ENCODE measurements at regions not wholly inside any gene's neighbourhood (a gene's known extent, or its start where the extent isn't known, plus 50 kb on each side); places are given as distances from the start of the nearest gene placed in this dataset.
"Not testable (repeated sequence)": the region's sequence is repeated elsewhere in the genome, so short reads cannot be mapped to it uniquely, and the experiment has no call there.

- POLR2A ChIA-PET; H3K27ac ChIP-seq (ENCODE audit: low read depth, low read length); CTCF ChIA-PET; H3K9me3 ChIP-seq (ENCODE audit: control insufficient read depth, insufficient read depth, low read length); DNase-seq (ENCODE audit: low read depth, low spot score); H3K27me3 ChIP-seq (ENCODE audit: control insufficient read depth, insufficient read depth, low read length); H3K4me3 ChIP-seq (ENCODE audit: low read depth, low read length): not testable (repeated sequence)
Measured at GRCh38 chr5:177941386-177941785, 54.7 kb downstream of the PROP1 start.

GRCh38 chr5:177939246-177940171, 56.5 kb downstream of the PROP1 start:
- not testable (repeated sequence) for H3K27ac ChIP-seq (ENCODE audit: low read depth, low read length)

DNA sequence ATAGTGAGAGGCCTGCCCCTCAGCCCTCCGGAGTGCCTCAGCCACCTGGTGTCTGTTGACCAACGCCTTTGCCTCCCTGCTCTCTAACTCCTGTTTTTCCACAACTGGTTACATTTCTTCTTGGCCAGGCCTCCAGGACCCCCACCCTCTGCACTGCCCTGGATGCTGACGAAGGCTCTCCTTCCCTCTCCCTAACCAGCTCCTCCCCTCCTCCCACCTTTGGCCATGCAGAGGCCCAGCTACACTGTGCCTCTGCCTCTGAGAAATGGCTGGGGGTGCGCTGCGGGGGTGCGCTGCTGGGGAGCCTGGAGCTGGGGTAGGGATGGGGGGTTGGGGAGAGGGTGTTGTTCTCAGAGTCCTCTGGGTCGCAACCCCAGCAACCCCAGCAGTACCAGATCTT, 57.3 kb downstream of the PROP1 start:
- H3K27me3 ChIP-seq (ENCODE audit: control insufficient read depth, insufficient read depth, low read length); CTCF ChIA-PET; H3K27ac ChIP-seq (ENCODE audit: low read depth, low read length); H3K9me3 ChIP-seq (ENCODE audit: control insufficient read depth, insufficient read depth, low read length); DNase-seq (ENCODE audit: low read depth, low spot score); POLR2A ChIA-PET: not testable (repeated sequence)
- peak overlapping the region; percentile 55 for H3K4me3 ChIP-seq (ENCODE audit: low read depth, low read length)

More at GRCh38 chr5:177939246-177940171, 56.5 kb downstream of the PROP1 start:
- H3K9me3 ChIP-seq (ENCODE audit: control insufficient read depth, insufficient read depth, low read length); H3K27me3 ChIP-seq (ENCODE audit: control insufficient read depth, insufficient read depth, low read length); POLR2A ChIA-PET; DNase-seq (ENCODE audit: low read depth, low spot score); CTCF ChIA-PET: not testable (repeated sequence)
- H3K4me3 ChIP-seq (ENCODE audit: low read depth, low read length) = peak overlapping the region; percentile 55

GRCh38 chr5:177934233-177934632, 61.8 kb downstream of the PROP1 start:
- H3K9me3 ChIP-seq (ENCODE audit: control insufficient read depth, insufficient read depth, low read length); CTCF ChIA-PET; H3K27me3 ChIP-seq (ENCODE audit: control insufficient read depth, insufficient read depth, low read length); DNase-seq (ENCODE audit: low read depth, low spot score); H3K27ac ChIP-seq (ENCODE audit: low read depth, low read length); H3K4me3 ChIP-seq (ENCODE audit: low read depth, low read length); POLR2A ChIA-PET: not testable (repeated sequence)
- TF ChIP-seq, protein P1, sequence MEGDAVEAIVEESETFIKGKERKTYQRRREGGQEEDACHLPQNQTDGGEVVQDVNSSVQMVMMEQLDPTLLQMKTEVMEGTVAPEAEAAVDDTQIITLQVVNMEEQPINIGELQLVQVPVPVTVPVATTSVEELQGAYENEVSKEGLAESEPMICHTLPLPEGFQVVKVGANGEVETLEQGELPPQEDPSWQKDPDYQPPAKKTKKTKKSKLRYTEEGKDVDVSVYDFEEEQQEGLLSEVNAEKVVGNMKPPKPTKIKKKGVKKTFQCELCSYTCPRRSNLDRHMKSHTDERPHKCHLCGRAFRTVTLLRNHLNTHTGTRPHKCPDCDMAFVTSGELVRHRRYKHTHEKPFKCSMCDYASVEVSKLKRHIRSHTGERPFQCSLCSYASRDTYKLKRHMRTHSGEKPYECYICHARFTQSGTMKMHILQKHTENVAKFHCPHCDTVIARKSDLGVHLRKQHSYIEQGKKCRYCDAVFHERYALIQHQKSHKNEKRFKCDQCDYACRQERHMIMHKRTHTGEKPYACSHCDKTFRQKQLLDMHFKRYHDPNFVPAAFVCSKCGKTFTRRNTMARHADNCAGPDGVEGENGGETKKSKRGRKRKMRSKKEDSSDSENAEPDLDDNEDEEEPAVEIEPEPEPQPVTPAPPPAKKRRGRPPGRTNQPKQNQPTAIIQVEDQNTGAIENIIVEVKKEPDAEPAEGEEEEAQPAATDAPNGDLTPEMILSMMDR (IDR thresholded peaks at IDR 0.05; ENCODE audit: low read depth, low read length) = peak; percentile 29

- H3K9me3 ChIP-seq (ENCODE audit: control insufficient read depth, insufficient read depth, low read length); H3K4me3 ChIP-seq (ENCODE audit: low read depth, low read length); POLR2A ChIA-PET; H3K27ac ChIP-seq (ENCODE audit: low read depth, low read length); CTCF ChIA-PET; DNase-seq (ENCODE audit: low read depth, low spot score); H3K27me3 ChIP-seq (ENCODE audit: control insufficient read depth, insufficient read depth, low read length): not testable (repeated sequence)
Measured at GRCh38 chr5:177930269-177931022, 65.6 kb downstream of the PROP1 start.

DNA sequence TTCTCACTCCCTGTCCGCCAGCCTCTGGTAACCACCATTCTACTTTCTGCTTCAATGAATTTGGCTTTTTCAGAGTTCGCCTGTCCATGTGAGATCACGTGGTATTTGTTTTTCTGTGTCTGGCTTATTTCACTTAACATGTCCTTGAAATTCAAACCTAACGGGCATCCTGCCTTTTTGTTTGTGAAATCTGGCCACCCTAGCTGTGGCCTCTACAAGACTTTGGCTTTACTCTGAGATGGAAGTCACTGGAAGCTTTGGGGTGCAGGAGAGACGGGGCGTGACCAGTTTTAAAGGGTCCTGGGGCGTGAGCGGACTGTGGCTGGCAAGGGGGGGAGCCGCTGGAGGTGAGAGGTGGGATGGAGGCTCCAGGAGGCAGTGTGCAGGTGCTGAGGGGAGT, 66.4 kb downstream of the PROP1 start:
- H3K9me3 ChIP-seq (ENCODE audit: control insufficient read depth, insufficient read depth, low read length); DNase-seq (ENCODE audit: low read depth, low spot score); H3K27ac ChIP-seq (ENCODE audit: low read depth, low read length); POLR2A ChIA-PET; CTCF ChIA-PET; H3K4me3 ChIP-seq (ENCODE audit: low read depth, low read length); H3K27me3 ChIP-seq (ENCODE audit: control insufficient read depth, insufficient read depth, low read length): not testable (repeated sequence)

DNA sequence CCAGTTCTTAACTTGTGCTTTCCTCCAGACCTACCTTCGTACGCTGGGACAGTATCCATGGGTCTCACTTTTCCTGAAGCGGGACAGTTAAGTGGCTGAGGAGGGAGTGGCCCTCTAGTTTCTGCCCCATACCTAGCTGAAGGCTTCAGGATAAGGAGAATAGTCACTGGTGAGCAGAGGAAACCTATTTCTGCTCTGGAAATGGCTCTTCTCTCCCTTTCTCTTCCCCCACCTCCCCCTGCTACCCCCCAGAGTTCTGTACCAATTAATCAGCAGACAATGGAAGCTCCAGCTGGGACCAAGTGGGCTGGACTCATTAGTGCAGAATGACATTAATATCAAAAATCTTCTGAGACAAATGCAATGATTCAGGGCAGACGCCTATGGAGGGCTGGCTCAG, 68.5 kb downstream of the PROP1 start:
- H3K27me3 ChIP-seq (ENCODE audit: control insufficient read depth, insufficient read depth, low read length); DNase-seq (ENCODE audit: low read depth, low spot score); H3K27ac ChIP-seq (ENCODE audit: low read depth, low read length); H3K9me3 ChIP-seq (ENCODE audit: control insufficient read depth, insufficient read depth, low read length); CTCF ChIA-PET; H3K4me3 ChIP-seq (ENCODE audit: low read depth, low read length); POLR2A ChIA-PET: not testable (repeated sequence)

- H3K27ac ChIP-seq (ENCODE audit: low read depth, low read length); H3K4me3 ChIP-seq (ENCODE audit: low read depth, low read length); POLR2A ChIA-PET; DNase-seq (ENCODE audit: low read depth, low spot score); H3K9me3 ChIP-seq (ENCODE audit: control insufficient read depth, insufficient read depth, low read length); H3K27me3 ChIP-seq (ENCODE audit: control insufficient read depth, insufficient read depth, low read length); CTCF ChIA-PET: not testable (repeated sequence)
Measured at GRCh38 chr5:177924577-177924976, 71.5 kb downstream of the PROP1 start.

DNA sequence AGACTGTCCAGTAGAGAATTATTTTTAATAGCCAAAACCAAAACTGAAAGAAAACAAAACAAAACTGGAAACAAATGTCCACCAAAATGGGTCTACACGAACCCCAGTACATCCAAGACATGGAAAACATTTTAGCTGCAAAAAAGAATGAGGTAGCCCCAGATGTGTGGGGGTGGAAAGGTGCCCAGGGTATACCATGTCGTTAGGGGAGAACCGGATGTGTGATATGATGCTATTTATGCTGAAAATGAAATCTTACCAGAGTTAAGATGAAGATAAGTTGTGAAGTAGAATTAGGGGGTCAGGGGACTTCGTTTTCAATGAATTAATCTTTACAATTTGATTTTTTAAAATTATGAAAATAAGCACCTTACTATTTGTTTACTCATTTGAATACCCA, 72.2 kb downstream of the PROP1 start:
- H3K9me3 ChIP-seq (ENCODE audit: control insufficient read depth, insufficient read depth, low read length); H3K27ac ChIP-seq (ENCODE audit: low read depth, low read length); H3K4me3 ChIP-seq (ENCODE audit: low read depth, low read length); CTCF ChIA-PET; DNase-seq (ENCODE audit: low read depth, low spot score); POLR2A ChIA-PET; H3K27me3 ChIP-seq (ENCODE audit: control insufficient read depth, insufficient read depth, low read length): not testable (repeated sequence)

DNA sequence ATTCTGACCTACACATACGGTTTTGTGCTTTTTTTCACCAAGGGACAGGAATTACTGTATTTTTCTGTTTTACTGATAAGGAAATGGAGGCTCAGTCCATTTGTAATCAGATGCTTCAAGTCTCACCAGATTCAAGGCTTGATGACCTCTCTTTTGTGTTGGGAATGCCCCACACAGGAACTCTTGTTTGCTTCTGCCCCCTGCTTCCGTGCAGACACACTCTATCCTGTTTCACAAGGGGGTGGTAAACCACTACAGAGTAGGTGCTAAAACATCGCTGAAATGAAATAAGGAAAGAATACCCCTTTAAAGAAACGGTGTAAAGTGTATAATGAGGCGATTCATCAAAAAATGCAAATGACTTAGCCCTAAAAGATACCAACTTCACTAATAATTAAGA, 72.9 kb downstream of the PROP1 start:
- H3K9me3 ChIP-seq (ENCODE audit: control insufficient read depth, insufficient read depth, low read length); POLR2A ChIA-PET; H3K4me3 ChIP-seq (ENCODE audit: low read depth, low read length); CTCF ChIA-PET; H3K27ac ChIP-seq (ENCODE audit: low read depth, low read length); DNase-seq (ENCODE audit: low read depth, low spot score); H3K27me3 ChIP-seq (ENCODE audit: control insufficient read depth, insufficient read depth, low read length): not testable (repeated sequence)

GRCh38 chr5:177909261-177909660, 86.8 kb downstream of the PROP1 start:
- DNase-seq (ENCODE audit: low read depth, low spot score); H3K4me3 ChIP-seq (ENCODE audit: low read depth, low read length); H3K9me3 ChIP-seq (ENCODE audit: control insufficient read depth, insufficient read depth, low read length); H3K27me3 ChIP-seq (ENCODE audit: control insufficient read depth, insufficient read depth, low read length); CTCF ChIA-PET; H3K27ac ChIP-seq (ENCODE audit: low read depth, low read length); POLR2A ChIA-PET: not testable (repeated sequence)

Measured in AG04450 (cell line).